ENCODE measurements at regions not wholly inside any gene's neighbourhood (a gene's known extent, or its start where the extent isn't known, plus 50 kb on each side); places are given as distances from the start of the nearest gene placed in this dataset.

GRCh38 chr15:46131876-46132275, 497.0 kb downstream of the SQOR start:
- DNase-seq, result no peak
- H3K36me3 ChIP-seq, result no peaks in the 10 kb centered on the region
- no peak overlapping the region for H3K27ac ChIP-seq
- H3K9me3 ChIP-seq, result no peaks in the 10 kb centered on the region
- H3K27me3 ChIP-seq, result no peaks in the 10 kb centered on the region
- intact Hi-C loops (cut with DNase I), result no loop called here
- TF ChIP-seq POLR2A (IDR thresholded peaks at IDR 0.05), result no peak
- TF ChIP-seq CTCF (IDR thresholded peaks at IDR 0.05), result no peak
- 93 to 94% methylated on average over 5 to 6 of the region's 6 CpGs for WGBS, 2 donors
- H3K4me3 ChIP-seq (replicated peaks in 1 of 3), result no peak overlapping the region
- H3K4me1 ChIP-seq, result no peaks in the 10 kb centered on the region

- Histone ChIP-seq H3K36me3 (no peaks in the 10 kb centered on the region), H3K27ac (no peak overlapping the region), H3K9me3 (no peaks in the 10 kb centered on the region), H3K4me1 (no peaks in the 10 kb centered on the region), H3K4me3 (replicated peaks in 1 of 3) (no peak overlapping the region), H3K27me3 (no peaks in the 10 kb centered on the region)
- 93 to 100% methylated on average over 2 of the region's 2 CpGs for WGBS, 2 donors
- intact Hi-C loops (cut with DNase I), result no loop called here
- DNase-seq, result no peak
- no peak for TF ChIP-seq POLR2A (IDR thresholded peaks at IDR 0.05)
- no peak for TF ChIP-seq CTCF (IDR thresholded peaks at IDR 0.05)
Measured at GRCh38 chr15:46137443-46137842, 502.6 kb downstream of the SQOR start.

GRCh38 chr15:46146002-46146401, 511.2 kb downstream of the SQOR start:
- DNase-seq, result no peak
- no peaks in the 10 kb centered on the region for H3K9me3 ChIP-seq
- no peak overlapping the region for H3K4me3 ChIP-seq (replicated peaks in 1 of 3)
- WGBS, 2 donors, result 78 to 100% methylated on average over 1 to 2 of the region's 3 CpGs
- H3K27ac ChIP-seq, result no peak overlapping the region
- H3K36me3 ChIP-seq, result no peaks in the 10 kb centered on the region
- intact Hi-C loops (cut with DNase I), result no loop called here
- H3K27me3 ChIP-seq, result no peaks in the 10 kb centered on the region
- H3K4me1 ChIP-seq, result no peaks in the 10 kb centered on the region
- TF ChIP-seq CTCF (IDR thresholded peaks at IDR 0.05) (no peak), POLR2A (IDR thresholded peaks at IDR 0.05) (no peak)

GRCh38 chr15:46146915-46147314, 512.1 kb downstream of the SQOR start:
- no peak for DNase-seq
- H3K27me3 ChIP-seq, result no peaks in the 10 kb centered on the region
- H3K4me3 ChIP-seq (replicated peaks in 1 of 3), result no peak overlapping the region
- H3K36me3 ChIP-seq, result no peaks in the 10 kb centered on the region
- WGBS, 2 donors, result 83 to 94% methylated on average over 2 of the region's 2 CpGs
- intact Hi-C loops (cut with DNase I), result no loop called here
- no peak overlapping the region for H3K27ac ChIP-seq
- H3K9me3 ChIP-seq, result no peaks in the 10 kb centered on the region
- no peaks in the 10 kb centered on the region for H3K4me1 ChIP-seq
- TF ChIP-seq POLR2A (IDR thresholded peaks at IDR 0.05) (no peak), CTCF (IDR thresholded peaks at IDR 0.05) (no peak)

- no peaks in the 10 kb centered on the region for H3K36me3 ChIP-seq
- DNase-seq, result no peak
- H3K4me3 ChIP-seq (replicated peaks in 1 of 3), result no peak overlapping the region
- no peaks in the 10 kb centered on the region for H3K4me1 ChIP-seq
- TF ChIP-seq CTCF (IDR thresholded peaks at IDR 0.05) (no peak), POLR2A (IDR thresholded peaks at IDR 0.05) (no peak)
- no peaks in the 10 kb centered on the region for H3K27me3 ChIP-seq
- intact Hi-C loops (cut with DNase I), result no loop called here
- no peak overlapping the region for H3K27ac ChIP-seq
- WGBS, 2 donors, result 62 to 67% methylated on average over 1 of the region's 1 CpG
- H3K9me3 ChIP-seq, result no peaks in the 10 kb centered on the region
Measured at GRCh38 chr15:46151786-46152185, 517.0 kb downstream of the SQOR start.

Measured in thyroid gland (tissue), 4 donors.